PC-9 (cell line): ENCODE measurements at regions not wholly inside any gene's neighbourhood (a gene's known extent, or its start where the extent isn't known, plus 50 kb on each side); places are given as distances from the start of the nearest gene placed in this dataset.

Experiments used
- BruUV-seq: library from RNA; stranded (reverse); fragments of 400-500 nt; replicated peaks from 2 replicates; lab custom pipeline; 2021; lab: Mats Ljungman, UMichigan
- CTCF ChIA-PET: fragments of 300-600 bp; sonication (Branson Sonifier 250); formaldehyde crosslinking; loops from one replicate; lab custom pipeline; 2022; ENCODE audit warnings: antibody characterized with exemption; lab: Charles Lee
- POLR2A ChIA-PET: fragments of 300-600 bp; sonication (Branson Sonifier 250); formaldehyde crosslinking; loops from one replicate; lab custom pipeline; 2022; ENCODE audit warnings: antibody characterized with exemption; ENCODE audit not compliant: unreplicated experiment; lab: Charles Lee
- DNase-seq, 2 experiments: peaks; one replicate each; pipeline versions ENCODE4 v3.0.0 to v3.0.0-alpha.2; 2015 to 2022; ENCODE audit warnings: mixed read lengths in 1 of 2
- H2AFZ ChIP-seq: fragments of 200-600 bp; sonication (generic); 2 replicates; pipeline ENCODE4 v1.8.1; 2017; ENCODE audit warnings: antibody characterized with exemption
- H3F3A ChIP-seq: fragments of 200-600 bp; sonication (generic); 2 replicates; pipeline ENCODE4 v1.8.1; 2017; ENCODE audit warnings: antibody characterized with exemption, mild to moderate bottlenecking, low read depth; ENCODE audit not compliant: insufficient read depth
- H3K27ac ChIP-seq: fragments of 200-600 bp; sonication (generic); 2 replicates; pipeline ENCODE4 v1.6.1; 2016; ENCODE audit warnings: mixed run types
- H3K27me3 ChIP-seq: fragments of 200-600 bp; sonication (generic); 2 replicates; pipeline ENCODE4 v1.6.1; 2016; ENCODE audit warnings: low read depth, mixed run types; ENCODE audit not compliant: insufficient read depth
- H3K36me3 ChIP-seq: fragments of 200-600 bp; sonication (generic); 2 replicates; pipeline ENCODE4 v1.6.1; 2016; ENCODE audit warnings: low read depth, mixed run types
- H3K4me1 ChIP-seq: fragments of 200-600 bp; sonication (generic); replicated peaks from 2 replicates; pipeline ENCODE4 v1.6.1; 2016; ENCODE audit warnings: mixed run types; ENCODE audit not compliant: insufficient read depth
- H3K4me2 ChIP-seq: fragments of 200-600 bp; sonication (generic); 2 replicates; pipeline ENCODE4 v1.6.1; 2017; ENCODE audit warnings: mixed run types
- H3K4me3 ChIP-seq: fragments of 200-600 bp; sonication (generic); 2 replicates; pipeline ENCODE4 v1.6.1; 2016; ENCODE audit warnings: mixed run types
- H3K79me2 ChIP-seq: fragments of 200-600 bp; sonication (generic); 2 replicates; pipeline ENCODE4 v1.6.1; 2017; ENCODE audit warnings: low read depth, mixed run types
- H3K9me2 ChIP-seq: fragments of 200-600 bp; sonication (generic); 2 replicates; pipeline ENCODE4 v1.8.1; 2017; ENCODE audit warnings: mild to moderate bottlenecking; ENCODE audit not compliant: insufficient read depth
- H3K9me3 ChIP-seq: fragments of 200-600 bp; sonication (generic); 2 replicates; pipeline ENCODE4 v1.8.1; 2016; ENCODE audit warnings: low read depth; ENCODE audit not compliant: insufficient read depth
- H4K20me1 ChIP-seq: fragments of 200-600 bp; sonication (generic); 2 replicates; pipeline ENCODE4 v1.8.1; 2017; ENCODE audit not compliant: insufficient read depth
- EZH2 ChIP-seq: fragments of 200-600 bp; sonication (generic); IDR thresholded peaks from 2 replicates; pipeline ENCODE4 v1.8.0; 2017; ENCODE audit warnings: antibody characterized with exemption, low read depth
- intact Hi-C: fragments of 100-400 bp; cut with micrococcal nuclease; formaldehyde crosslinking; loops from one replicate; pipeline ENCODE4 v1.10.0; 2022; ENCODE audit not compliant: unreplicated experiment
- TF ChIP-seq, protein P1 (sequence below): fragments of 200-600 bp; sonication (generic); conservative IDR thresholded peaks from 2 replicates; pipeline ENCODE4 v1.6.1; 2017; ENCODE audit warnings: mixed run types, antibody characterized with exemption, mild to moderate bottlenecking, moderate library complexity

DNA sequence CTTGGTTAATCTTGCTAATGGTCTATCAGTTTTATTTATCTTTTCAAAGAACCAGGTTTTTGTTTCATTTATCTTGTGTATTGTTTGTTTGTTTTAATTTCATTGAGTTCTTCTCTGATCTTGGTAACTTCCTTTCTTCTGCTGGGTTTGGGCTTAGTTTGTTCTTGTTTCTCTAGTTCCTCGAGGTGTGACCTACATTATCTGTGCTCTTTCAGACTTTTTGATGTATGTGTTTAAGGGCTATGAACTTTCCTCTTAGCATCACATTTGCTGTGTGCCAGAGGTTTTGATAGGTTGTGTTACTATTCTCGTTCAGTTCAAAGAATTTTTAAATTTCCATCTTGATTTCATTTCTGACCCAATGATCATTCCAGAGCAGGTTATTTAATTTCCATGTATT is 365.4 kb upstream of the GATB start:
- TF ChIP-seq, protein P1, sequence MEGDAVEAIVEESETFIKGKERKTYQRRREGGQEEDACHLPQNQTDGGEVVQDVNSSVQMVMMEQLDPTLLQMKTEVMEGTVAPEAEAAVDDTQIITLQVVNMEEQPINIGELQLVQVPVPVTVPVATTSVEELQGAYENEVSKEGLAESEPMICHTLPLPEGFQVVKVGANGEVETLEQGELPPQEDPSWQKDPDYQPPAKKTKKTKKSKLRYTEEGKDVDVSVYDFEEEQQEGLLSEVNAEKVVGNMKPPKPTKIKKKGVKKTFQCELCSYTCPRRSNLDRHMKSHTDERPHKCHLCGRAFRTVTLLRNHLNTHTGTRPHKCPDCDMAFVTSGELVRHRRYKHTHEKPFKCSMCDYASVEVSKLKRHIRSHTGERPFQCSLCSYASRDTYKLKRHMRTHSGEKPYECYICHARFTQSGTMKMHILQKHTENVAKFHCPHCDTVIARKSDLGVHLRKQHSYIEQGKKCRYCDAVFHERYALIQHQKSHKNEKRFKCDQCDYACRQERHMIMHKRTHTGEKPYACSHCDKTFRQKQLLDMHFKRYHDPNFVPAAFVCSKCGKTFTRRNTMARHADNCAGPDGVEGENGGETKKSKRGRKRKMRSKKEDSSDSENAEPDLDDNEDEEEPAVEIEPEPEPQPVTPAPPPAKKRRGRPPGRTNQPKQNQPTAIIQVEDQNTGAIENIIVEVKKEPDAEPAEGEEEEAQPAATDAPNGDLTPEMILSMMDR: no peak
- no peak for TF ChIP-seq EZH2
- no peaks in the 10 kb centered on the region for H3K9me3 ChIP-seq
- no peaks in the 10 kb centered on the region for H4K20me1 ChIP-seq
- H3K9me2 ChIP-seq: no peaks in the 10 kb centered on the region
- no peak overlapping the region for H3K4me3 ChIP-seq
- H3K36me3 ChIP-seq: no peaks in the 10 kb centered on the region
- no peak for DNase-seq
- BruUV-seq: no TSS peak
- ChIA-PET CTCF (no interaction called here), POLR2A (no interaction called here)
- intact Hi-C loops: no loop called here
- H3K4me1 ChIP-seq: no peaks in the 10 kb centered on the region
- no peak overlapping the region for H2AFZ ChIP-seq
- H3F3A ChIP-seq: no peaks in the 10 kb centered on the region
- no peak overlapping the region for H3K4me2 ChIP-seq
- no peaks in the 10 kb centered on the region for H3K27me3 ChIP-seq
- no peak overlapping the region for H3K27ac ChIP-seq
- H3K79me2 ChIP-seq: no peaks in the 10 kb centered on the region

- H3K27me3 ChIP-seq: peaks cover 6% of the 10 kb centered on the region; the same call in 1 of the 2 replicates
- no peaks in the 10 kb centered on the region for H3K9me3 ChIP-seq
- ChIA-PET POLR2A (no interaction called here), CTCF (no interaction called here)
- H3K4me2 ChIP-seq: no peak overlapping the region
- H3K79me2 ChIP-seq: no peaks in the 10 kb centered on the region
- no peaks in the 10 kb centered on the region for H3F3A ChIP-seq
- no peaks in the 10 kb centered on the region for H3K4me1 ChIP-seq
- no TSS peak for BruUV-seq
- no peak overlapping the region for H2AFZ ChIP-seq
- DNase-seq: no peak
- intact Hi-C loops: no loop called here
- no peak overlapping the region for H3K27ac ChIP-seq
- H4K20me1 ChIP-seq: no peaks in the 10 kb centered on the region
- TF ChIP-seq, protein P1: no peak
- no peak overlapping the region for H3K4me3 ChIP-seq
- no peaks in the 10 kb centered on the region for H3K36me3 ChIP-seq
- no peaks in the 10 kb centered on the region for H3K9me2 ChIP-seq
Measured at GRCh38 chr4:152118819-152119553, 358.2 kb upstream of the GATB start.

DNA sequence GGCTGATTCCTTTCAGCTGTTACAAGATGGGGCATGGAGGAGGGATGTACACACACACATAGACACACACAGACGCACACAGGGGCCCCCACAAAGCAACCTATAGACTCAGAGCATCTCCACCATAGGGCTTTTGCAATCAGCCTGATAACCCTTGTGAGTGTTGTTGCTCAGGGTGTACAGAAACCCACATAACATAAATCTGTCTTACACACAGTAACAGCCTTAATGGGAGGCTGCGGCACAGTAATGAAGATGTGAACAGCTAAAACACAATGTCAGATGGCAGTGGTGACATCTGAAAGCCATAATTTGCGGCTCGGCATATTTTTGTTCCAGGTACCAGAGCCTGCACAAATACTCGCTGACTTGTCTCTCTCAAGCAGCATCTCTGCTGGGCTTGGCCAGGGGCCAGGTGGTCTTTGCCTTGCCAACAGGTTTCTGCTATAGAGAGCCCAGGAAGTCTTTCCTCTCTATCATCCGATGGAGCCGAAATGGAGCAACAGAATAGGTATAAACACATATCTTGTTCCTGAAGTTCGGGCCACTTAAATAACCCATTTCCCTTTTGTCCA is 357.2 kb upstream of the GATB start:
- intact Hi-C loops: no loop called here
- peaks cover 6% of the 10 kb centered on the region; the same call in 1 of the 2 replicates for H3K27me3 ChIP-seq
- CTCF ChIA-PET: no interaction called here

More for the DNA sequence above, 357.2 kb upstream of the GATB start:
- no peaks in the 10 kb centered on the region for H3K36me3 ChIP-seq
- H3K9me3 ChIP-seq: no peaks in the 10 kb centered on the region
- H3F3A ChIP-seq: no peaks in the 10 kb centered on the region
- no peaks in the 10 kb centered on the region for H3K79me2 ChIP-seq
- TF ChIP-seq EZH2: no peak
- TF ChIP-seq, protein P1: no peak
- no peak overlapping the region for H2AFZ ChIP-seq
- no peak overlapping the region for H3K27ac ChIP-seq
- DNase-seq: no peak
- no TSS peak for BruUV-seq
- H3K4me2 ChIP-seq: no peak overlapping the region
- POLR2A ChIA-PET: no interaction called here
- H4K20me1 ChIP-seq: no peaks in the 10 kb centered on the region
- H3K9me2 ChIP-seq: no peaks in the 10 kb centered on the region
- H3K4me1 ChIP-seq: no peaks in the 10 kb centered on the region
- H3K4me3 ChIP-seq: no peak overlapping the region
